Sciatic nerve (tissue), 2 donors: ENCODE measurements at regions not wholly inside any gene's neighbourhood (a gene's known extent, or its start where the extent isn't known, plus 50 kb on each side); places are given as distances from the start of the nearest gene placed in this dataset.

Experiments
- ATAC-seq: fragments of 200-7000 bp; cut with Tn5 transposase; one replicate; pipeline ENCODE4 v1.9.1; 2020; ENCODE audit warnings: mild to moderate bottlenecking, moderate library complexity
- DNase-seq: peaks from one replicate; pipeline ENCODE4 v3.0.0-alpha.2; 2020; ENCODE audit warnings: low spot score
- intact Hi-C: fragments of 100-400 bp; cut with DNase I; formaldehyde crosslinking; loops from one replicate; pipeline ENCODE4 v1.14.2; 2022
- donor health status: DM: no; HTN: no; CAD: no.
- donor health status: DM: no; HTN: no; CAD: no.

DNA sequence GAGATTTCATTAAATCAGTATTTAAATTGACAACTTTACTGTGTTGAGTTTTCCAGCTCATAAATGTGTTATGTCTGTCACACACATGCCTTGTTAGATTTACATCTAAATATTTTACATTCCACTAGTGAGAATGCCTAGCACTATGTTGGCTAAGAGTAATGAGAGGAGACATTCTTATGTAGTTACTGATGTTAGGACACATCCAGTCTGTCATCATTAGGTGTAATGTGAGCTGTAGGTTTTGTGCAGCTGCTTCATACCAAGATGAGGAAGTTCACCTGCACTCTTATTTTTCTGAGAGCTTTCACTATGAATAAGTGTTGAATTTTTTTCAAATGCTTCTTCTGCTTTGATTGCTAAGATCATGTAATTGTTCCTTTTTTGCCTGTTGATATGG, 218.0 kb upstream of the IGFBP3 start:
- intact Hi-C loops, result no loop called here
- no peak for ATAC-seq

GRCh38 chr7:46137725-46138124, 216.7 kb upstream of the IGFBP3 start:
- intact Hi-C loops, result no loop called here
- no peak for ATAC-seq
- no peak for DNase-seq

More for the DNA sequence above, 218.0 kb upstream of the IGFBP3 start:
- no peak for DNase-seq

GRCh38 chr7:46135557-46135956, 214.5 kb upstream of the IGFBP3 start:
- ATAC-seq, result no peak
- no peak for DNase-seq
- intact Hi-C loops, result no loop called here

GRCh38 chr7:46134795-46135194, 213.7 kb upstream of the IGFBP3 start:
- DNase-seq, result no peak
- intact Hi-C loops, result no loop called here
- no peak for ATAC-seq

GRCh38 chr7:46134385-46134784, 213.3 kb upstream of the IGFBP3 start:
- ATAC-seq, result peak; percentile 30
- no peak for DNase-seq

GRCh38 chr7:46133751-46134150, 212.7 kb upstream of the IGFBP3 start:
- ATAC-seq (no peak), DNase-seq (no peak)
- intact Hi-C loops, result no loop called here

More at GRCh38 chr7:46134385-46134784, 213.3 kb upstream of the IGFBP3 start:
- intact Hi-C loops, result no loop called here

GRCh38 chr7:46133072-46133471, 212.0 kb upstream of the IGFBP3 start:
- ATAC-seq (no peak), DNase-seq (no peak)
- intact Hi-C loops, result no loop called here

DNA sequence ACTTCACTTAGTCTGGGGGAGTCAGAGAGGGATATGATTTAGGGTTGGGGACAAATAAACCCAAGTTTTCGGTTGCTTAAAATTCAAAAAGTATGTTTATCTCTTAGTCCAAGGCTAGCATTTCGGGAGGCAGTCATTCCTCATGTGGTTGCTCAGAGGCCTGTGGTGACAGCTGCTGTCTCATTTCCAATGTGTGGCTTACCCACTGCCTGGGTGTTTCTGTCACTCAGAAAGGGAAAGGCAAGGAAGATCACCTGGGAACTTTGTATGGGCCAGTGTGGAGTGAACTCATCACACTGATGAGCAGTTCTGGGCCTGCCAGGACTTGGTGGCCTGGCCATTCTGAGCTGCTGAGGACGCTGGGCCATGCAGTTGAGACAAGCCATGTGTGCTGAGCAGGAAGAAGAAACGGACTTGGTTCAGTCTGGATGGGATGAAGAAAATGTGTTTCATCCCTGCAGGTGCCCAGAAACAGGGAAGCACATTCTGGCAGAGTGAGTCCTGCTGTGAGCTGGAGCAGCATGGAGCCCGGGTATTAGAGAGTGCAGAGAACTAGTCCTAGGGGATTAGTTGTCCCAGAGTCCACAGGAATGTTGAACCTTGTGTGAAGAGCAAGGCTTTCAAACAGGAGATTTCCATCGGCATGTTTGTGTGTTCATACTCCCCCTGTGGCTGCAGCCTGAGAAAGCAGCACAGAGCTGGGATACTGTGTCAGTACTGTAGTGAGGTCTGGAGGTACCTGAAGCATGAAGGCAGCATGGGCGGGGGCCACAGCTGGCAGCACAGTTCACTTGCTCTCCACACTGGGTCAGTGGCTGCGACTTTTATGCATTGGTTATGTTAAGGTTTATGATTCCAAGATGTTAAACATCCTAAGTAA, 211.1 kb upstream of the IGFBP3 start:
- intact Hi-C loops, result no loop called here
- ATAC-seq, result no peak
- no peak for DNase-seq

DNA sequence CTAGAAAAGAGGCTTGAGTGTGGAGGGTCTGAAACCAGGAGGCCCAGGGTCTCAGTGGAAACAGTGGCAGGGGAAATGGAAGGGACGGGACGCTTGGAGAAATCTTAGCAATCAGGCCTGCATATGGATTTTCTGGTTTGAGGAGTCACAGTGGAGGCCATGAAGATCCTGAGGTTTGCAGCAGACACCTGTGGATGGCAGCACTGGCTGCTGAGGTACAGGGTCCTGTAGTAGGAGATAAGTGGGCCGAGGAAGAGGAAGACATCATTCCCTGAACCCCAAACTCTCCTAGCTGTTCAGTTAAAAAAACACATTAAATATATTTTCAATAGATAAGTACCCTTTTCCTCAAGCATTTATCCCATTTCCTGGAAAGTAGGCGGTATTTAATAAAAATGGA, 208.8 kb upstream of the IGFBP3 start:
- DNase-seq, result no peak
- ATAC-seq, result no peak
- intact Hi-C loops, result no loop called here

DNA sequence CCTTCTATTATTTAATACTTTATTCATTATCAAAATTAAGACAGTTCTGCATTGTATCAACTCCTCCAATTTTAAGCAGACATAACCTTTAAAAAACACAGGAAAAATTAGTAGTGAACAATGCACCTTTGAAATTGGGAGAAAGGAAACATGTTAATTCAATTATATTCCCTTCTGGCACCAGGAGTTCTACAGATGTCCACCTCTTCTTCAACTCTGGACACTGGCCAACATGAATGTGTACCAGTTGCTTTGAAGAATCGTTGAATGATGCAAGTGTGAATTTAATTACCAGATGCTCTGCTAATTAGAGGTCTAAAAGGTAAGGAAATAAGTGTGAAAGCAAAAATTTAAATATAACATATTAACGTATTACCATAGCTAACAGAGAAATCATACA, 206.7 kb upstream of the IGFBP3 start:
- DNase-seq (no peak), ATAC-seq (no peak)
- intact Hi-C loops, result no loop called here

DNA sequence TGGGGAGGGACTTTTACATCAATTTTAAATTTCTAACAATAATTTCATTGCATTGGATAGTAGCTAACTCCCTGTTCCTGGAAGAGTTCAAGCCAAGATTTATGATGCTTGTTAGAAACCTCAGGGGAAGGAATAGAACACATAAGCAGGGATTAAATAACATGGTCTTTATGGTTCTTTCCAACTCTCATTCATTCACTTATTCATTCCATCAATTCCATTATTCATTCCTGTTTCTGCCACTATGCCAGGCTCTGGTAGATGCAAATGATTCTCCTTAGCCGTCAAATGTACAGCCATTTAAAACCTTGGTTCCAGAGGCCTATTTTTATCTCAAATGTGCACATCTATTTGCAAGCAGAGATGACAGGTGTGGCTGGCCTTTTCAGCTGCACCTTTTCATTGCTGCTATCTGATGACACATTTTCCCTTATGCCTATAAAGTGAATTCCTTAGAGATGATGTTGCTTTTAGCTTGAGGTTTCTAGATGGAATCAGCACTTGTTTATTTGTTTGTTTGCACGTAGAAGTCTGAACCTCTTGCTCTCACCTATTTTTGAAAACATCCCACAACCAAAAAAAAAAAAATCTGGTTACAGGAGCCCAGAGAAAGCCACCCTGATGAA, 205.7 kb upstream of the IGFBP3 start:
- DNase-seq (no peak), ATAC-seq (no peak)
- intact Hi-C loops, result no loop called here

GRCh38 chr7:46123756-46124343, 202.8 kb upstream of the IGFBP3 start:
- DNase-seq, result no peak
- intact Hi-C loops, result no loop called here

GRCh38 chr7:46115410-46115809, 194.3 kb upstream of the IGFBP3 start:
- no peak for ATAC-seq
- no peak for DNase-seq
- intact Hi-C loops, result no loop called here

More at GRCh38 chr7:46123756-46124343, 202.8 kb upstream of the IGFBP3 start:
- no peak for ATAC-seq

DNA sequence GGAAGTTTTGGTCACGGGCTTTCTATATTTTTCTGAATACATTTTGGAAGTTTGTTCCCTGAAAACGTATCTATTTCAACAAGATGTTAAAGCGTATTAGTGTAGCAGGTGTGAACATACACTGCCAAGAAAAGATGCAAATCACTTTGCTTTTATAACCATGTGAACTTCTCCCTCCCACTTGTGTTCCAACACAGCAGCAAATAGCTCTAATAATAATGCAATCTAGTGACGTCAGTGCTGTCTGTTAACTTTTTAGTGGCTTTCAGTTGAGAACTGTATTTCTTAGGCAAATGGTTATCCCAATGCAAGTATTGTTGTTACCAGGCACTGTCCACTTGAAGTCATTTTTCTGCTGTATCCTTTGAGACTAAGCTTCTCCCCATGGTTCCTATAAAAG, 188.4 kb upstream of the IGFBP3 start:
- intact Hi-C loops, result no loop called here
- no peak for ATAC-seq
- no peak for DNase-seq

- DNase-seq (no peak), ATAC-seq (no peak)
- intact Hi-C loops, result no loop called here
Observed at GRCh38 chr7:46108272-46108671, 187.2 kb upstream of the IGFBP3 start.

DNA sequence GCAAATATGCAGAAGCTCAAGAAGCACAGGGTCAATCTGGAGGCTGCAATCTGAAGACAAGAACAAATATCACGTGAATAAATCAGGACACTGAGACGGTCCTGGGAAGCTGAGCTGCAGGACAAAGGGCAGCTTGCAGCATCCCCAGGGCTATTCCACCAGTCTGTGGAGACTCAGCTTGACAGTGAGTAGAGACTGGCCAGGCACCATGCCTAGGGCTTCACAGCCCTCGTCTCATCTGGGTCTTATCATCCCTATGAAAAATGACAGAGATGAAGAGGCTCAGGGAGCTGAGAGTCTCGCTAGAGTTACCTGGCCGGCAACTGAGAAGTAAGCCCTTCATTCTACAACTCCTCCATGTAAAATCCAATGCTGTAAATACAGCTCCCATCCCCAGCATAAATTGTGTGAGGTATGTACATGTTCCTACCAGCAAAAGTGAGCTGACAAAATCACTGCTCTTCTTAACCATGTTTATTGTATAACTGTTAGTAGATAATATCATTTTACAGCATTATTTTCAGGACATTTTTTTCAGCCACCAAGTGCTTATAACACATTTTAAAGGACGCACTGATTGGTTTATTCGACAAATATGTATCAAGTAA, 186.6 kb upstream of the IGFBP3 start:
- intact Hi-C loops, result no loop called here
- no peak for ATAC-seq

DNA sequence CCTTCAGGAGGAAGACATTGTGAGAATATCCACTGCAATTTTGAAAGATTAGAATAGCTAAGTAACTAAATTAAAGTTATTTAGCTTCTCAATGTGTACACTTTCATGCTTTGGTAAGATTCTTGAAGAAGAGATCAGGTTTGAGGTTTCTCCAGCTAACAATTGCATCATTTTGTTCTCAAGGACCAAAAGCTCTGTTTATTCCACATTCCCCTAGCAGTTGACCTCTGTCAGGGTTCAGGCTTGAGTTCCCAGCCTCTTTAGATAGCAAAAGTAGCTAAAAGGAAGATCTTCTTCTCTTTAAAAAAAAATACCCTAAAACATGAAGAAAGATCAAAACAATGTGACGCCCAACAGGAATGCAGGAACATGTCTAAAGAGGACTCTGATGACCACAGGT, 179.4 kb upstream of the IGFBP3 start:
- no peak for DNase-seq
- ATAC-seq, result no peak
- intact Hi-C loops, result no loop called here

More for the DNA sequence above, 186.6 kb upstream of the IGFBP3 start:
- no peak for DNase-seq

DNA sequence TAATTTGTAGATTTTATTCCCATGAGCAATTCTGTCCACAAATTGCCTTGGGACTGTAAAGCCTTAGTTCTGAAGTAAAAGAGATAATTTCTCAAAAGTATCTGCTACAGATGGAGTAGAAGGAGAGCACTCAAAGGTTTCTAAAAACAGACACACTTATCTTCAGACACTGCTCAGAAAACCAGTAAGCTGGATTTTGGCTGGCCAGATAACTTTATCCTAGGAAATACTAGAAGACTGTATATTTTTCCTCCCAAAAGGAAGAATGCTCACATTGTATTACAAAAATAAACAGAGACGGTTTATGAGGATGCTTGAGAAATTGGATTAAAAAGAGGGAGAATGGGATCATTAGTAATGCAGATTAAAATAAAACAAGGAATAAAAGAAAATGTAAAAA, 178.0 kb upstream of the IGFBP3 start:
- ATAC-seq (no peak), DNase-seq (no peak)
- intact Hi-C loops, result no loop called here

DNA sequence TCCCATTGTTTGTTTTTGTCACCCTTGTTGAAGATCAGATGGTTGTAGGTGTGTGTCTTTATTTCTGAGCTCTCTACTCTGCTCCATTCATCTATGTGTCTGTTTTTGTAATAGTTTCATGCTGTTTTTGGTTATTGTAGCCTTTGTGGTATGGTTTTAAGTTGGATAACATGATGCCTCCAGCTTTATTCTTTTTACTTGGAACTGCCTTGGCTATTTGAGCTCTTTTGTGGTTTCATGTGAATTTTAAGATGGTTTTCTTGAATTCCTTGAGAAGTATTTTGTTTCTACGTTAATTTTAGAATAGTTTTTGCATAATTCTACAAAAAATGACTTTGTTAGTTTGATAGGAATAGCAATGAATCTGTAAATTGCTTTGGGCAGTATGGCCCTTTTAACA, 170.0 kb upstream of the IGFBP3 start:
- DNase-seq, result no peak
- no peak for ATAC-seq
- intact Hi-C loops, result no loop called here

- intact Hi-C loops, result no loop called here
- ATAC-seq, result no peak
- DNase-seq, result no peak
Observed at GRCh38 chr7:46089281-46089680, 168.2 kb upstream of the IGFBP3 start.
